ENCODE measurements at regions not wholly inside any gene's neighbourhood (a gene's known extent, or its start where the extent isn't known, plus 50 kb on each side); places are given as distances from the start of the nearest gene placed in this dataset.

DNA sequence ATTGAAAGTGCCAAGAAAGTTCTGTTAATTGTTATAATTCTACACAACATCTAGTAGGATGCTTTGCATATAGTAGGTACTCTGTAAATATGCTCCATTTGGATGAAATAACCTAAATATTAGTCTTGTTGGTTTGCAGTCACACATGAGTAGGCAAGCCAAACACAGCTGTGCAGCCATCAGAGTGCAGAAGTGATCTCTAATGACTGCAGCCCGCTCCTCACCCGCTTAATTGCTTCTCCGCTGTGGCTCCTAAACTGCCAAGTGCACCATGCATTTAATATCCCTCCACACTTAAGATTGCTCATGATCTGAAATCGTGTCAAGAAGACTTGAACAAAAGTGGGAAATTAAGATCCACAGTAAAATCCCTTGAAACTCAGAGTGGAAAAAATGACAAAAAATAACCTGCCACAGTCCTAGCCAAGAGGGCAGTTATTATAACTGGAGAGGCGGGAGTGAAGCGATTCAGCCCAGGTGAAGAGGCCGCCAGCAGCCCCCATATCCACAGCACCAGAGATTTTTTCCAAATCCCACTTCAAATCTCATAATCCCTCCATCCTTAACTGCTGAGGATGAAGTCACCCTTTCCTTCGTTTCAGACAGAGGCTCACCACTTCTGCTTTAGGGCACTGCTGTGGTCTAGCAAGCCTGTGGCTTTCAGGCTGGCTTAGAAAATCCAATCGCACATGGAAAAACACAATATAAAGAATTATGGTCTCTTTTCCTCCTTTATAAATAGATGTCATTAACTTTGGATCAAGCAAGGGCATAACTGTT is 69.5 kb downstream of the TMEM30B start:
- 84% methylated on average over 9 of the region's 9 CpGs for WGBS

DNA sequence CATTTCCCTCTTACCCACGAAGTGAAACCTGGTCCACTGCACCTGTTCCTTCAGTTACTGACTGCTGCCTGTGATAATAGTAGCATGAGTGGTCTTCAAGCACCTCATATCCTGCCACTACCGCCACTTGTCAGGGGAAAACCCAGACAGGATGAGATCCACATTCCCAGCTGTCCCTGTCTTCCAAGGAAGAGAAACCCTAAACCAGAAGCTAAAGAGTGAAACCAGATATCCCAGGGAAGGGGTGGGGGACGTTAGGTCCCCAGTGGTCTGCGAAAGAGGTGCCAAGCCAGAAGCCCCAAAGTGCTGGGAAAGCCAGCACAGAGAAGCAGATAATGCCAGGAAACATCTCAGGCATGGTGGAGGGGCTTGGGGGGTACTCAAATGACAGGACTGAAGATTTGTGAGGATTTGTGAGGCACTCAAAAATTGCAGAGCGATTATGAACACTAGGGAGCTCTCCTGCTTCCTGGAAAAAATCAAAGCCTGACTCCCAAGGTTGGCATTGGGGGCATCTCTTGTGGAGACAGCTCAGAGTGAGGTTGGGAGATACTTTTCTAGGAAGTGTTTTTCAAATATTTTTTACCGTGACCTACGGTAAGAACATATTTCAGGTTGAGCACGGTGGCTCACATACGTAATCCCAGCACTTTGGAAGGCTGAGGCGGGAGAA is 77.9 kb downstream of the TMEM30B start:
- Histone ChIP-seq H3K36me3 (ENCODE audit: control insufficient read depth in 4 of 4, insufficient read depth in 3 of 4, low read depth in 1 of 4, low read length in 3 of 4) (no peaks in the 10 kb centered on the region), H3K9me3 (ENCODE audit: control insufficient read depth in 4 of 4, low read length in 3 of 4) (no peaks in the 10 kb centered on the region), H3K27ac (ENCODE audit: low read depth in 1 of 2, low read length in 2 of 2) (no peak overlapping the region), H3K9ac (ENCODE audit: low read depth in 1 of 2, low read length in 2 of 2) (no peak overlapping the region), H3K4me1 (ENCODE audit: control insufficient read depth in 4 of 4, insufficient read depth in 4 of 4, low read length in 3 of 4) (no peaks in the 10 kb centered on the region), H3K27me3 (ENCODE audit: control insufficient read depth in 4 of 4, insufficient read depth in 4 of 4, low read length in 3 of 4) (no peaks in the 10 kb centered on the region), H3K4me3 (ENCODE audit: low read depth in 1 of 3, low read length in 3 of 3) (no peak overlapping the region)
- no peak for TF ChIP-seq RAD21 (IDR thresholded peaks at IDR 0.05)
- no peak for TF ChIP-seq SP1 (IDR thresholded peaks at IDR 0.05)
- no peak for TF ChIP-seq RXRA (IDR thresholded peaks at IDR 0.05)
- WGBS = 70% methylated on average over 10 of the region's 10 CpGs
- no peak for DNase-seq (ENCODE audit: low spot score)

More for the DNA sequence above, 69.5 kb downstream of the TMEM30B start:
- DNase-seq (ENCODE audit: low spot score) = no peak
- Histone ChIP-seq H3K27ac (ENCODE audit: low read depth in 1 of 2, low read length in 2 of 2) (no peak overlapping the region), H3K27me3 (ENCODE audit: control insufficient read depth in 4 of 4, insufficient read depth in 4 of 4, low read length in 3 of 4) (no peaks in the 10 kb centered on the region), H3K9ac (ENCODE audit: low read depth in 1 of 2, low read length in 2 of 2) (no peak overlapping the region), H3K4me1 (ENCODE audit: control insufficient read depth in 4 of 4, insufficient read depth in 4 of 4, low read length in 3 of 4) (no peaks in the 10 kb centered on the region), H3K9me3 (ENCODE audit: control insufficient read depth in 4 of 4, low read length in 3 of 4) (no peaks in the 10 kb centered on the region), H3K4me3 (ENCODE audit: low read depth in 1 of 3, low read length in 3 of 3) (no peak overlapping the region), H3K36me3 (ENCODE audit: control insufficient read depth in 4 of 4, insufficient read depth in 3 of 4, low read depth in 1 of 4, low read length in 3 of 4) (no peaks in the 10 kb centered on the region)
- TF ChIP-seq, protein P1, sequence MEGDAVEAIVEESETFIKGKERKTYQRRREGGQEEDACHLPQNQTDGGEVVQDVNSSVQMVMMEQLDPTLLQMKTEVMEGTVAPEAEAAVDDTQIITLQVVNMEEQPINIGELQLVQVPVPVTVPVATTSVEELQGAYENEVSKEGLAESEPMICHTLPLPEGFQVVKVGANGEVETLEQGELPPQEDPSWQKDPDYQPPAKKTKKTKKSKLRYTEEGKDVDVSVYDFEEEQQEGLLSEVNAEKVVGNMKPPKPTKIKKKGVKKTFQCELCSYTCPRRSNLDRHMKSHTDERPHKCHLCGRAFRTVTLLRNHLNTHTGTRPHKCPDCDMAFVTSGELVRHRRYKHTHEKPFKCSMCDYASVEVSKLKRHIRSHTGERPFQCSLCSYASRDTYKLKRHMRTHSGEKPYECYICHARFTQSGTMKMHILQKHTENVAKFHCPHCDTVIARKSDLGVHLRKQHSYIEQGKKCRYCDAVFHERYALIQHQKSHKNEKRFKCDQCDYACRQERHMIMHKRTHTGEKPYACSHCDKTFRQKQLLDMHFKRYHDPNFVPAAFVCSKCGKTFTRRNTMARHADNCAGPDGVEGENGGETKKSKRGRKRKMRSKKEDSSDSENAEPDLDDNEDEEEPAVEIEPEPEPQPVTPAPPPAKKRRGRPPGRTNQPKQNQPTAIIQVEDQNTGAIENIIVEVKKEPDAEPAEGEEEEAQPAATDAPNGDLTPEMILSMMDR (IDR thresholded peaks at IDR 0.05; ENCODE audit: low read depth, low read length, missing input control) = no peak
- no peak for TF ChIP-seq HNF4G (IDR thresholded peaks at IDR 0.05)
- TF ChIP-seq JUND (IDR thresholded peaks at IDR 0.05) = no peak
- TF ChIP-seq SP1 (IDR thresholded peaks at IDR 0.05) = no peak
- TF ChIP-seq HNF4A (conservative IDR thresholded peaks at IDR 0.05) = no peak
- no peak for TF ChIP-seq RXRA (IDR thresholded peaks at IDR 0.05)
- TF ChIP-seq GABPA (IDR thresholded peaks at IDR 0.05 in 1 of 2, conservative IDR thresholded peaks at IDR 0.05 in 1 of 2) = no peak
- TF ChIP-seq YY1 (IDR thresholded peaks at IDR 0.05) = no peak

DNA sequence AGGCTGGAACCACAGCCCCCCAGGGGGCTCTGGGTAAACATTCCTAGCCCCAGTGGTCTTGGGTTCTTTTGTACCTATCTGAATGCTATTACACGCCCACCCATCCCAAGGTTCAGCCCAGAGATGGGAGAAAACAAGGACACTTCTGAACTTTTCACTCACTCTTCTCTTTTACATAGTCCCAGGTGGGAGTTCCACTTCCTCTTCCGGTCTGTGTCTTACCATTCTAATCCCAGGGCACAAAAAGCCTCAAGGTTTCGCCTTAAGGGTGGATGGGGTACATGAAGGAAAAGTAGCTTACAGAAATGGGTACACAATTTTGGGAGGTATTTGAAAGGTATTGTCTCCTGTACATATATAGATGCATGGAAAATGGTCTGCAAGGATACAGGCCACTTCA is 79.0 kb downstream of the TMEM30B start:
- no peak overlapping the region for H3K27ac ChIP-seq (ENCODE audit: low read depth in 1 of 2, low read length in 2 of 2)
- H3K9me3 ChIP-seq (ENCODE audit: control insufficient read depth in 4 of 4, low read length in 3 of 4) = no peaks in the 10 kb centered on the region
- DNase-seq (ENCODE audit: low spot score) = no peak
- 76% methylated on average over 3 of the region's 3 CpGs for WGBS
- no peaks in the 10 kb centered on the region for H3K27me3 ChIP-seq (ENCODE audit: control insufficient read depth in 4 of 4, insufficient read depth in 4 of 4, low read length in 3 of 4)
- no peak overlapping the region for H3K9ac ChIP-seq (ENCODE audit: low read depth in 1 of 2, low read length in 2 of 2)
- no peaks in the 10 kb centered on the region for H3K4me1 ChIP-seq (ENCODE audit: control insufficient read depth in 4 of 4, insufficient read depth in 4 of 4, low read length in 3 of 4)
- TF ChIP-seq, protein P2, sequence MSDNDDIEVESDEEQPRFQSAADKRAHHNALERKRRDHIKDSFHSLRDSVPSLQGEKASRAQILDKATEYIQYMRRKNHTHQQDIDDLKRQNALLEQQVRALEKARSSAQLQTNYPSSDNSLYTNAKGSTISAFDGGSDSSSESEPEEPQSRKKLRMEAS (IDR thresholded peaks at IDR 0.05) = no peak
- no peak for TF ChIP-seq JUND (IDR thresholded peaks at IDR 0.05)
- TF ChIP-seq HNF4A (conservative IDR thresholded peaks at IDR 0.05) = no peak
- no peak for TF ChIP-seq FOXA2 (IDR thresholded peaks at IDR 0.05)
- no peak for TF ChIP-seq RAD21 (IDR thresholded peaks at IDR 0.05)
- no peaks in the 10 kb centered on the region for H3K36me3 ChIP-seq (ENCODE audit: control insufficient read depth in 4 of 4, insufficient read depth in 3 of 4, low read depth in 1 of 4, low read length in 3 of 4)
- H3K4me3 ChIP-seq (ENCODE audit: low read depth in 1 of 3, low read length in 3 of 3) = no peak overlapping the region

All from liver (tissue), 8 donors.